ENCODE measurements at regions not wholly inside any gene's neighbourhood (a gene's known extent, or its start where the extent isn't known, plus 50 kb on each side); places are given as distances from the start of the nearest gene placed in this dataset.
"Not testable (repeated sequence)": the region's sequence is repeated elsewhere in the genome, so short reads cannot be mapped to it uniquely, and the experiment has no call there.

- in situ Hi-C loops (cut with HindIII; ENCODE audit: low pct_unique_long_range_greater_than_20kb, low sequenced_read_pairs) = no loop called here
- no peak for DNase-seq (ENCODE audit: low read depth, low spot score)
Observed at GRCh38 chr2:34851804-34852203, 1252.7 kb upstream of the FAM98A start.

GRCh38 chr2:34849827-34850226, 1250.7 kb upstream of the FAM98A start:
- no peak for DNase-seq (ENCODE audit: low read depth, low spot score)
- in situ Hi-C loops (cut with HindIII; ENCODE audit: low pct_unique_long_range_greater_than_20kb, low sequenced_read_pairs) = no loop called here

DNA sequence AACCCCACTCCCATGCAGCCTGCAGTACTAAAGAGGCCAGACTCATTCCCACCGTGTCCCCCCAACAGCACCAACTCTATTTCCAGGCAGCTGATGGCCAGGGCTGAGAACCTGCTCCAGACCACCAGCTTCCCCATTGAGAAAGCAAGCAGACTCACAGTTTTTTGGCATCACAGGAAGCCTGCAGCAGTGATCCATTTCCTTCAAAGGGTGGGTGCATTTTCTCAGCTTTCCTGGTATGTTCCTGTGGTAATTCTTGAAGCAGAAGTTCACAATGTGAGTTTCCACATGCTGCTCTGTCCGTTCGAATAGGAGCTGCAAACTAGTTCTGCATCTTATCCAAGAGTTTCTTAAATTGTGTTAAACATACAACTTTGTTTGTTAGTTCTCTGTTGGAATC, 1249.6 kb upstream of the FAM98A start:
- no peak for DNase-seq (ENCODE audit: low read depth, low spot score)
- in situ Hi-C loops (cut with HindIII; ENCODE audit: low pct_unique_long_range_greater_than_20kb, low sequenced_read_pairs) = no loop called here

- in situ Hi-C loops (cut with HindIII; ENCODE audit: low pct_unique_long_range_greater_than_20kb, low sequenced_read_pairs) = no loop called here
- no peak for DNase-seq (ENCODE audit: low read depth, low spot score)
Observed at GRCh38 chr2:34848132-34848531, 1249.0 kb upstream of the FAM98A start.

DNA sequence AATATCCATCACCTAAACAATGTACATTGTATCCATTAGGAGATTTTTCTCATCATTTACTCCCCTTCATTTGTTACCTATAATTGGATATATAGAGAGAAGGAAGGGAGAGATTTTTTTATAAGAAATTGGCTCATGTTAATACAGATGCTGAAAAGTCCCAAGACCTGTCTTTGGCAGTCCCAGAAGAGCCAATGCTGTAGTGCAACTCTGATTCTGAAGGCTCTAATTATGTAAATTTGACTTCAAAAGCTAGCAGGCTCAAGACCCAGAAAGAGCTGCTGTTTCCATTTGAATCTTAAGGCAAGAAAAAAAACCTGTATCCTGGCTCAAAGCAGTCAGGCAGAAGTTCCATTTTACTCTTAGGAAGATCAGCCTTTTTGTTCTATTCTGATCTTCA, 1245.5 kb upstream of the FAM98A start:
- in situ Hi-C loops (cut with HindIII; ENCODE audit: low pct_unique_long_range_greater_than_20kb, low sequenced_read_pairs) = no loop called here
- no peak for DNase-seq (ENCODE audit: low read depth, low spot score)

GRCh38 chr2:34838408-34838807, 1239.3 kb upstream of the FAM98A start:
- no peak for DNase-seq (ENCODE audit: low read depth, low spot score)
- in situ Hi-C loops (cut with HindIII; ENCODE audit: low pct_unique_long_range_greater_than_20kb, low sequenced_read_pairs) = no loop called here

DNA sequence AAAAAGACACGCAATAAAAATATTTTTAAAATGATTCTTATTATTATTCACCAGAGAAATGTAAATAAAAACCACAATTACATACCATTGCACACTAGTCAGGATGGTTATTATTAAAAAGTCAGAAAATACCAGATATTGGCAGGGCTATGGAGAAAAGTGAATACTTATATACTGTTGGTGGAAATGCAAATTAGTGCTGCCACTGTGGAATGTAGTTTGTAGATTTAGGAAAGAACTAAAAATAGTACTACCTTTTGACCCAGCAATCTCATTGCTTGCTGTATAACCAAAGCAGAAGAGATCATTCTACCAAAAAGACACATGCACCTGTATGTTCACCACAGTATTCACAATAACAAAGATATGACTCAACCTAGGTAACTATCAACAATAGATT, 1237.3 kb upstream of the FAM98A start:
- in situ Hi-C loops (cut with HindIII; ENCODE audit: low pct_unique_long_range_greater_than_20kb, low sequenced_read_pairs) = no loop called here
- no peak for DNase-seq (ENCODE audit: low read depth, low spot score)

GRCh38 chr2:34831096-34831495, 1232.0 kb upstream of the FAM98A start:
- in situ Hi-C loops (cut with HindIII; ENCODE audit: low pct_unique_long_range_greater_than_20kb, low sequenced_read_pairs) = no loop called here
- DNase-seq (ENCODE audit: low read depth, low spot score) = peak; percentile 8

DNA sequence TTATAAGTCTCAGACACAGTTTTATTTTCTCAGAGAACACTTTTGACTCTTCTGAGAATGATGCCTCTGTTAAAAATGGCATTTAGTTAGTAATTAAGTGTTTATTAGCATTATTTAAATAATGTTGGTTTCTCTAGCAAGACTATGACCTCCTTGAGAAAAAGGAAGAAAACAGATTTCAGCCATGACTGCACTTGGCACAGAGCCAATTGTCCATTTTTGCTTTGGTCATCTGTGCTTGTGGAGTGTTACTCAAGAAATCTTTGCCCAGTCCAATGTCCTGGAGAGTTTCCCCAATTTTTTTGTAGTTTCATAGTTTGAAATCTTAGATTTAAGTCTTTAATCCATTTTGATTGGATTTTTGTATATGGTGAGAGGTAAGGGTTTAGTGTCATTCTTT, 1229.4 kb upstream of the FAM98A start:
- in situ Hi-C loops (cut with HindIII; ENCODE audit: low pct_unique_long_range_greater_than_20kb, low sequenced_read_pairs) = no loop called here
- no peak for DNase-seq (ENCODE audit: low read depth, low spot score)

GRCh38 chr2:34827398-34827797, 1228.3 kb upstream of the FAM98A start:
- in situ Hi-C loops (cut with HindIII; ENCODE audit: low pct_unique_long_range_greater_than_20kb, low sequenced_read_pairs) = no loop called here
- no peak for DNase-seq (ENCODE audit: low read depth, low spot score)

- in situ Hi-C loops (cut with HindIII; ENCODE audit: low pct_unique_long_range_greater_than_20kb, low sequenced_read_pairs) = no loop called here
- no peak for DNase-seq (ENCODE audit: low read depth, low spot score)
Observed at GRCh38 chr2:34825686-34826085, 1226.6 kb upstream of the FAM98A start.

DNA sequence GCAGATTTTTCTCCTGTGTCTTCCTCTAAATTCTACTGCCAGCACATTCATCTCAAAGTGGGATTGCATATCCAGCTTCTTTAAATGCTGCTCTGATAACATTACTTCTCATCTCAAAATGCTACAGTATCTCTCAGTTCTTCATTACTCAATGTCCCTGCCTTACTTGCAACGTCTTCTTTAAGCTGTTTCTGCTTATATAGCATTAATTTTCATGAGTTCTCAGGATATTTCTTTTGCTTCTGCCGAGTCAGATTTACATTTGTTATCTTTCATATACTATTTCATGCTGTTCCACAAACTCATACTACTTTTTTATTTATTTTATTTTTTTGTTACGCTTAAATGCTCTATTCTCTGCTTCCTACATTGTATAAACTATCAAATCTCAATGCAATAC, 1223.5 kb upstream of the FAM98A start:
- in situ Hi-C loops (cut with HindIII; ENCODE audit: low pct_unique_long_range_greater_than_20kb, low sequenced_read_pairs) = no loop called here

GRCh38 chr2:34815052-34815741, 1216.1 kb upstream of the FAM98A start:
- no peak for DNase-seq (ENCODE audit: low read depth, low spot score)
- in situ Hi-C loops (cut with HindIII; ENCODE audit: low pct_unique_long_range_greater_than_20kb, low sequenced_read_pairs) = no loop called here

More for the DNA sequence above, 1223.5 kb upstream of the FAM98A start:
- DNase-seq (ENCODE audit: low read depth, low spot score) = no peak

GRCh38 chr2:34810456-34810855, 1211.4 kb upstream of the FAM98A start:
- no peak for DNase-seq (ENCODE audit: low read depth, low spot score)
- in situ Hi-C loops (cut with HindIII; ENCODE audit: low pct_unique_long_range_greater_than_20kb, low sequenced_read_pairs) = no loop called here

GRCh38 chr2:34808426-34808825, 1209.3 kb upstream of the FAM98A start:
- in situ Hi-C loops (cut with HindIII; ENCODE audit: low pct_unique_long_range_greater_than_20kb, low sequenced_read_pairs) = no loop called here
- DNase-seq (ENCODE audit: low read depth, low spot score) = no peak

- in situ Hi-C loops (cut with HindIII; ENCODE audit: low pct_unique_long_range_greater_than_20kb, low sequenced_read_pairs) = no loop called here
- DNase-seq (ENCODE audit: low read depth, low spot score) = no peak
Observed at GRCh38 chr2:34806891-34807290, 1207.8 kb upstream of the FAM98A start.

DNA sequence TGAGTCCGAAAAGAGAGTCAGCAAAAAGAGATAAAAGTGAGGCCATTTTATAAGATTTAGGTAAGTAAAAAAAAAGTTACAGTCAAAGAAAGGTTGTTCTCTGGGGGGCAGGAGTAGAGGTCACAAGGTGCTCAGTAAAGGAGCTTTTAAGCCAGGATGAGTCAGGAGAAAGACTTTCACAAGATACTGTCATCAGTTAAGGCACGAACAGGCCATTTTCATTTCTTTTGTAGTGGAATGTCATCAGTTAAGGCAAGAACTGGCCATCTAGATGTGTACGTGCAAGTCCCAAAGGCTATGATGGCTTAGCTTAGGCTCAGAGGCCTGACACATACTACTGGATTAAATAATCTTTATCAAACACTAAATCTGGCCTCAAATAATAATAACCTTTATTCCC, 1207.3 kb upstream of the FAM98A start:
- in situ Hi-C loops (cut with HindIII; ENCODE audit: low pct_unique_long_range_greater_than_20kb, low sequenced_read_pairs) = no loop called here
- DNase-seq (ENCODE audit: low read depth, low spot score) = no peak

GRCh38 chr2:34799556-34799955, 1200.5 kb upstream of the FAM98A start:
- DNase-seq (ENCODE audit: low read depth, low spot score) = no peak
- in situ Hi-C loops (cut with HindIII; ENCODE audit: low pct_unique_long_range_greater_than_20kb, low sequenced_read_pairs) = no loop called here

GRCh38 chr2:34795586-34795985, 1196.5 kb upstream of the FAM98A start:
- in situ Hi-C loops (cut with HindIII; ENCODE audit: low pct_unique_long_range_greater_than_20kb, low sequenced_read_pairs); DNase-seq (ENCODE audit: low read depth, low spot score): not testable (repeated sequence)

GRCh38 chr2:34789169-34789568, 1190.1 kb upstream of the FAM98A start:
- in situ Hi-C loops (cut with HindIII; ENCODE audit: low pct_unique_long_range_greater_than_20kb, low sequenced_read_pairs) = no loop called here
- DNase-seq (ENCODE audit: low read depth, low spot score) = no peak
